Renal cortex interstitium (tissue), 11 donors: ENCODE measurements at regions not wholly inside any gene's neighbourhood (a gene's known extent, or its start where the extent isn't known, plus 50 kb on each side); places are given as distances from the start of the nearest gene placed in this dataset.

ENCODE experiments used
- DNase-seq, 11 donors: peaks; one replicate each; pipeline ENCODE4 v3.0.0-alpha.2; 2013; ENCODE audit warnings: low read depth in 9 of 11, low spot score in 4 of 11; ENCODE audit errors: extremely low read depth in 1 of 11

DNA sequence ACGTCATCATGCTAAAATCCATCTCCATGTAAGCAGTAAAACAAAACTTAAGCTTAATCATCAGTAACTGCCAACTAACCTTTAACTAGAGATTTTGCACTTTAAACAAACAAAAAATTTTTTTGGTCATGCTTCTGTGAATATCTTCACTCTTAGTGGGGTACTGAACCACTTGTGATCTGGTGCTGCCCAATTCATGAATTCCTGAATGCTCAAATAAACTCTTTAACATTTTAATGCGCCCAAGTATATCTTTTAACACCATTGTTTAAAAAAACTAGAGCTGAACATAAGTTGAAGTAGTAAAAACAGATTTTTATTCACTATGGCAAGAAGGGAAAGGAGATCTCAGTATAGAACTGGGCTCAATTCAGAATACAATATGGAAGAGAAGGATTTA, 196.9 kb upstream of the USP24 start:
- DNase-seq: no peak

DNA sequence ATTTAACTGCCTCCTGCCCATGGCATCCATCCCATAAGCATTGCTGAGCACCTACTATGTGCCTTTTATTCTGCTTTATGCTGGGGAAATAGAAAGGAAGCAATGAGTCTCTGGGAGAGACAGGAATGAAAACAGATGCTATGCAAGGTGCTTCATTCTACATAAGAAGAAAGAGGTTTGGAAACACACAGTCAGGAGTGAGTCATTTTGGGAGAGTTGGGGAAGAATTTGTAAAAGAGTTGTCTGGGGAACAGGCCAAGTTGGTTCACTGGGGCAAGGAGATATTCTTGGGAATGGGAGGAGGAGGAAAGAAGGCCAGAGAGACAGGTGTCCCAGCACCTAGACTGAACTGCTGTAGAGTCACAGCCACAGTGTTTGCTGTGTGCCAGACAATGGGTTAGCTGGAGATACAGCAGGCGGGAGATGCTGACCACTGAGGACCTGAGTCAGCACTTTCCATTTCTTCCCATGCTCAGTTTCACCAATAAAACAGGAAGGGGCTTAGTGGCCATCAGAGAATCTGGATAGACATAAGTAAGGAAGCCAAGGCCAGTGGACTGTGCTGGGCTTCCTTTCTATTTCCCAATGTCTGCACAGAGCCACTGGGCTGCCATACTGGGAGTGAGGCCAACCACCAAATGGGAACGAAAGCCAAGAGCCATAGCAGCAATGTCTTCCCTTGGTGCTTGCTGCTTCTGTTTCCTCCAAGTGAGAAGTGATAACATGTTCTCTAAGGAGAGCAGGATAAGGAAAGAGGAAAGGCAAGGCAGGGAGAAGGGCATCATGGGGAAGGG, 187.7 kb upstream of the USP24 start:
- DNase-seq: no peak

DNA sequence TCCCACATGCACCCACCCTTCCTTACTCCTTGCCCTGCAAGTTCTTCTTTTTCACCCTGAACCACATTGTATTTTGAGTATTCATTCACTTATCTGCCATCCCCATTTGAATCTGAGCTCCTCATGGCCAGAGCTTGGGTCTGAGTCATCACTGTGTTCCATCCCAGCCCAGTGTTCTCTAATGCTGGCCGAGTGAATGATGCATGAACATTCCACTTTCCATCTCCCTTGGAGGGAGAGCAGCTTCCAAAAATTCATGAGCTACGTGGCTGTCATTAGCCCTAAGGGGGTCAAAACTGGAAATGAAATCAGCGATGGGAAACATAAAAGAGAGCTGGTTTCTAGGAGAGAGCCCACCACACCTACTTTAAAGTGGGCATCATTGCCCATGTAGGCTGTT, 187.0 kb upstream of the USP24 start:
- no peak for DNase-seq

DNA sequence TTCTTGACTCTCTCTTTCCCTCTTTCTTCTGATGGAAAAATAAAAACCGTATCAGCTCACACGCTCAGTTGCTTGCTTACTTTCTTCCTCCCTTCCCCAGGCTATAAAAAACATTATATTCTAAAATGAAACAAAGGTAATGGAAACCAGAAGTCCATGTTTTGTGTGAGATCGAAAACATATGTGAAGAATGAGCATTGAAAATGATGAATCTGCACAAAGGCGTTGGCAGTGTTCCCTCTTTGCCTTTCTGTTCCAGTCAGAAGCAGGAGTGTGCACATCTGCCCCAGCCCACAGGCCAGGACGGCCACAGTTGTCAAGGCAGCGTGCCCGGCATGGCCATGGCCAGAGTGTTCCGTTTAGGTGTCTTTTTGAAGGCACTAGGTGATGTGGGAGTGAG, 185.3 kb upstream of the USP24 start:
- no peak for DNase-seq

DNA sequence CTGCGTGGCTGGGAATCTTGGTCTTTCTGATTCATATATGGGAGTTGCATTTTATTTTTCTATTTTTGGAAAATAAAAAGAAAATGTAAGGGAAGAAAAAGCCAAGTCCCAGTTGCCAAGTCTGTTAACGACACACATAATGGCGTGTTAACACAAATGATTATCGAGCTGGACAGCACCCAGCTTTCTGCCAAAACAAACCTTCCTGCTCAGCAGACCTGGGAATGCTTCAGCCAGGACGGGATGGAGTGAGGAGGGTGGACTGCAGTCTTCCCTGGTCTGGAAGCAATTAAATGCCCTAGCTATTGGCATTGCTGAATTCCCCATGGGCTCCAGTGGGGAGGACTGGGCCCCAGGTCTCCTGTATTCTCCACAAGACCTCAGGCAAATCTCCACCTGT, 184.2 kb upstream of the USP24 start:
- DNase-seq: no peak

DNA sequence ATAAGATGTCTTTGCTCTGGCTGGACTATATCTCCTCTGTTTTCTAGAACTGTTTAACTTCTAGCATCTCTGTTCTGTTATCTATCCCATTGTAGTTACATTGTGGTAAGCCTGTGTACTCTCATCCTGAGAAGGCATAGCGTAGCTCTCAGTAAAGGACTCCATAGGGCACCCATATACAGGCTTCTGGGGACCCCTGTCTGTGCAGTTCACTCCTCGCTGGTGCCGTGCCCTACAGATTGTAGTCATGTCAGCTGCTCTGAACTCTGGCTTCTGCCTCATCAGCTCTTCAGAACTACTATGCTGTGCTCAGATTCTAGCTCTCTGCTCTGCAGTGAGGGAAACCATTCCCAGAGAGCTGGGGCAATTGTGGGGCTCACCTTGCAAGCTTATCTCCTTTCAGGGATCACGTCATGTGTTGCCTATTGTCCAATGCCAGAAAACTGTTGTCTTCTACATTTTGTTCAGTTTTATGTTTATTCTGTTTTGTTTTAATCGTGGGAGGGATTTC, 181.3 kb upstream of the USP24 start:
- no peak for DNase-seq

DNA sequence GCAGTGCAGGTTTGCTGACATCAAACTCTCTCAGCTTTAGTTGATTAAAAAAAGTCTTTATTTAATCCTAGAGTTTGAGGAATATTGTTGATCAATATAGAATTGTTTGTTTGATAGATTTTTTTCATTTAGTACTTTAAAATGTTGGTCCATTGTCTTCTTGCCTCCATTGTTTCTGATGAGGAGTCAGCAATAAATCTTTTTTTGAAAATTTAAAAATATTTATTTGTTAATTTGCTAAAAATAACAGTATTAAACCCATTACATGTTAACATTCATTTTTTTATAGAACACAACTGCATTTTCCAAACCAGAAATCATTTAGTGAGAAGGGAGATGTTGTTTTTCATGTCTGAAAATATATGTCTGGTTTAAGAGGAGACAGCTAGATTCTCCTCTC, 173.8 kb upstream of the USP24 start:
- DNase-seq: no peak

DNA sequence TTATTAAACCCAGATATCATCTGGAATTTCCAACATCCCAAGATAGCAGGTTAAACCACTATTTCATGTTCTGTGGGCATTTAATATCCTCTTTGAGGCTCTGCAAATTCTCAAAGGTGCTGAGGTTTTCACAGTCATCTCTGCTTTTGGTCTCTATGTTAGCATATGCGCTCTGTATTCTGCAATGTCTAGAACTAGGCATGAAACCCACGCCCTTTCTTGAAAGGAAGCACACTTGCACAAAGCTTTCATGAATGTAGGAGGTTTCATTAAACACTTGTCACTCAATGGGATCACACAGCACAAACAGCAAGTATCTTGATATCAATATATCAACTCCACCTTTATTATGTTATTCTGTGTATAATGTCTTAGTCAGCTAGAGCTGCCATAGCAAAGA, 172.0 kb upstream of the USP24 start:
- DNase-seq: no peak

DNA sequence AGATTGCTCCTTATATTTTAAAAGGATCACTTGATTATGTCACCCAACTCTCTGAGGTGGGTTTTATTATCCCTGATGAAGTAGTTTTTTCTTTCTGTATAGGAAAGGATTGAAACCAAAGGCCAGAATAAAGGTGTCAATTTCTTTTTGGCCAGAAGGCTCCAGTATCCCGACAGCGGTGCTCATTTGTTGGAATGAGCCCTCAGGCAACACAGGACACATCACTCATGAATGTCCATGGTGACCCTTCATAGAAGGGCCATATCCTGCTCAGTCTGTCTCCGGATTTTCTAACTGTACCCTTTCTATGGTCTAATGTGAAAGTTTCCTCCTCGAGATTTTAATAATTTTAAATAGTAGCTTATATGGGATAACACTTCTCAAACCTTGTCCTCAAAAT, 171.3 kb upstream of the USP24 start:
- no peak for DNase-seq

DNA sequence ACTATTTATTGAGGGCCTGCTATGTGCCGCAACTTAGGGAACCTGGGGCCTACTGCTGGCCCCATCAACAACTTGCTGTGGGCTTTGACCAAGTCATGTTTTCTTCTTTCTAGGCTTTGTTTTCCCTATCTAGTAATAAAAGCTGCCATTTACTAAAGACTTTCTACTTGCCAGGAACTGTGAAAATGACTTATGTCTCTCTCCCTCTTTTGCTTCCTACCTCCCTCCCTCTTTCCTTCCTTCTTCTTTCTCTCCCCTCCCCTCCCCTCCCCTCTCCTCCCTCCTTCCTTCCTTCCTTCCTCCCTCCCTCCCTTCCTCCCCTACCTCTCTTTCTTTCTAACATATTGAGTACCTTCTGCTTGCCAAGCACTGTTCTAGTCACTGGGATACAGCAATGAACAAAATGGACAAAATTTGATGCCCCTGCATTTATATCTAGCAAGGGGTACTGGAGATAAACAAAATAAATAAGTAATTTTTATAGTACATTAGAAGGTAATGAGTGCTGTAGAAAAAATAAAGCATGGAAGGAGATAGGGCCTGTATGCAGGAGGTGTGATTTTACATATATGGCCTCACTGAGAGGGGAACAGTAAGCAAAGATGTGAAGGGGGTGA, 170.3 kb upstream of the USP24 start:
- no peak for DNase-seq

DNA sequence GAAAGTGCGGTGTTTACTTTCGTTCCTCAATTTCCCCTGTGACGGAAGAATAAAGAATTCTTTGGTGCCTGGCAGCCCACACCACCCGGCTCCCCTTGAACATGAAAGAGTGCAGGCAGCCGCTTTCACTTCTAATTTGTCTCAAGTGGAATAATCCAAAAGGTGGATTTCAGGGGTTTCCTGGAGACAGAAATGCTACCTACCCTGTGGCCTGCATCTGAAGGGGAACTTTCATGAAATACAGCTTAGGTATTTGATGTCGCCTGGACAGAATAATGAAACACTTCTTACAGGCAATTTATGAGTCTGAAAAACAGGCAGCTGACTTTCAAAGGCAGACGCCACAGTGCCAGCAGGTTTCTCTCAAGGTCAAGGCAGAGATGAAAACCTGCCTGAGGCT, 169.5 kb upstream of the USP24 start:
- DNase-seq: peak in 4 of 11 donors; percentile 15 to 37 (median 22)

DNA sequence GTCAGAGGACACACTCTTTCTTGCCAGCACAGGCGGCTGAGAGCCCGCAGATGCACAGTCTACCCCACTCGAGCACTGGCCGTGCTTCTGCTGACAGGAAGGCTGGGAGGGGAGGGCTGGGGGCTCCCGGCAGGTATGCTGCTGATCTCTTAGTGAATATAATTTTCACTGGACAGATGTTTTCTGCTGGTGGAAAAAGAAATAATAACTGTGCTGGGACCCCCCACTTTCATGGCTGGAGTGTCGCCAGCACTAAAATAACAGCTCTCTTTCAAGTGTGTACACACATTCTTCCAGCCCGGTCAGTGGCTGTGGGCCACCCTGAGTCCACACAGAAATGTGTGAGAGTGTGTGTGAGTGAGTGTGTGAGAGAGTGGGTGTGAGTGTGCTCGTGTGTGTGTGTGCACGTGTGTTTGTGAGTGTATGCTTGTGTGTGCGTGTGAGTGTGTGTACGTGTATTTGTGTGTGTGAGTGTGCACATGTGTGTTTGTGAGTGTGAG, 167.7 kb upstream of the USP24 start:
- DNase-seq: no peak

DNA sequence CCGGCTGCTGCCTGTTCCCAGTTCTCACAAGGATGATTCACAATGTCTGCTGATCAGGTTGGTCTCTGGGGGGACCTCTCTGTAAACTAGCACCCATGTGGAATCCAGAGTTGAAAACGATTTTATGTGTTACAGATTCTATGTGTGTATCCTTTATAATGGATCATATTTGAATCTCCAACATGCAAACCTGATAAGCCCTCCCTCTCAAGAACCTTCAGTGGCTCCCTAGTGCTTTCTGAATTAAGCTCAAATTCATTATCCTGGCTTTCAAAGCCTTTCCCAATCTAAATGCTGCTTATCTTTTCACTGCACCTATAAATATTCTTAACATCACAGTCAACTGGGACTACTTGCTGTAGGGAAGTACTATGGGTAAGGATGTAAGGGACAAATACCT, 166.8 kb upstream of the USP24 start:
- no peak for DNase-seq

DNA sequence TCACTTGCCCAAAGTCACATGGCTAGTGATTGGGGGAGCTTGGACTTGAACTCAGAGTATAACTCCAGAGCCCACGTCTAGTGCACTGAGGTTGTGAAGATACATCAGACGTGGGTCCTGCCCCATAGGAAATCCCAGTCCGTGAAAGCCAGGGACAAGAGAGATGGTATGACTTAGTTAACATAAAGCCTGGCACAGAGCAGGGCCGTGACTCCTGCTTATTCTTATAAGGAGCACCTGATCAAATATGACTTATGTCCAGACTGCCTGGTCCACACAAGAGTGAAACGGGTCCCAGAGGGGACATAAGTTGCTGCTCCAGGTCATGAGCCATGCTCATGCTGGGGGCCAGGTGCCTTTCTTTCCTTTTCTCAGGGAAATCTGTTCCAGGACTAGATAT, 166.3 kb upstream of the USP24 start:
- DNase-seq: no peak

DNA sequence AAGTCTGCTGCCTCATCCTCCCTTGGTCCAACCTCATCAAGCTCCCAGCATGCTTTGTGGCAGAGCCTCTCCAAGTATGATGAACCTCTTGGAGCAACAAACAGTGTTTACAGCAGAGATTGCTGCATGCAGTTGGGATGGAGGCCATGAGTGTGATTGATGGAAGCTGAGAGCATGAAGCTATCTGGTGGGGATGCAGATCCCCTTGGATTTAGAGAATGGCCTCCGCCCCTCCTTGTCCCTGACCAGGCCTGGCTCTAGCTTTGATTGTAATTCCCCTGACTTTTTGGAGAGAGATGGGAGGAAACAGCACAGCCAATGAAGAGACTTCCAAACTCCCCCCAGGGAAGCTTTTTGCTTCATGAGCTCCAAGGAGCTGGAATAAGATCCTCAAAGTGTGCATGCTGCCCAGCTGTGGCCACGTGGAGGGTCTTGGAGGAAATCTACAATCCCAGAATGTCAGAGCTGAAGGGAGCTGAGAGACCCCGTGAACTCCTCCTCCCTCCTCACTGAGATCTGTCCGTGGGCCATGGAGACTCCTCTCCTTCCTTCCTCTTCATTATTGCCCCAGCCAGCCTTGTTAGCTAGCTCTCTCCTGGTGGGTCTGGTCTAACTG, 165.3 kb upstream of the USP24 start:
- no peak for DNase-seq

DNA sequence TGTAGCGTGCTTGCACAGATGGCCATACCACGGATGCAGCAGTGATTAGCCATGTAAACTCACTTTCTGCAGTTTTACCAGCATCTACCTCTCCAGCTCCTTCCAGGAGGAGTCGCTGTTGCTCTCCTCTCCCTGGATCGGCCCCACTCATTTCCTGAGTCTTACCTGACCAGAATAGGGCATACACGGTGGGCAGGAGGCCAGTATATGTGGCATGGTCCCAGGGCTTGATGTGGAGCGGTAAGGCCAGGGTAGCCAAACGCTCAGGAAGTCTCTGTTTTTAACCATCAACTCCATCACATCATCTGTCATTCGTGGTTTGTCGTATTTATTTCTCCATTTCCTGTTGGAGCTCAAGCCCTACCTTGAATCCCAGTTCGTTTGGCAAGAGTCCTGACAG, 163.4 kb upstream of the USP24 start:
- peak in 8 of 11 donors; percentile 23 to 52 (median 36) for DNase-seq

DNA sequence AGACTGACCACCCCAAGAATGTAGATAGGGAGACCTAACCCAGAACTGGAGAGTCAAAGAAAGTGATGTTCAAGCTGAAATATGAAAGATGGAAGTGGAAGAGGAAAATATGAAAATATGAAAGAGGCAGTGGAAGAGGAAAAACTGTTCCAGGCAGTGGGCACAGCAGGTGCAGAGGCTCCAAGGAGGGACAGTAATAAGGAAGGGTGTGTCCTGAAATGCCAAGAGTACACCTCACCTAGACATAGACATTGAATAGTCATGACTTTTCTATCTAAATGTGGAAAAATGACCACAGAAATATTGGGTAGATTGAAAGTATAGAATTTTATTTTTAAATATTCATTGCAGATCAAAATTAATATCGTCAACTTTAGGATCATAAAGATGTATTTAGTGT, 161.7 kb upstream of the USP24 start:
- no peak for DNase-seq

DNA sequence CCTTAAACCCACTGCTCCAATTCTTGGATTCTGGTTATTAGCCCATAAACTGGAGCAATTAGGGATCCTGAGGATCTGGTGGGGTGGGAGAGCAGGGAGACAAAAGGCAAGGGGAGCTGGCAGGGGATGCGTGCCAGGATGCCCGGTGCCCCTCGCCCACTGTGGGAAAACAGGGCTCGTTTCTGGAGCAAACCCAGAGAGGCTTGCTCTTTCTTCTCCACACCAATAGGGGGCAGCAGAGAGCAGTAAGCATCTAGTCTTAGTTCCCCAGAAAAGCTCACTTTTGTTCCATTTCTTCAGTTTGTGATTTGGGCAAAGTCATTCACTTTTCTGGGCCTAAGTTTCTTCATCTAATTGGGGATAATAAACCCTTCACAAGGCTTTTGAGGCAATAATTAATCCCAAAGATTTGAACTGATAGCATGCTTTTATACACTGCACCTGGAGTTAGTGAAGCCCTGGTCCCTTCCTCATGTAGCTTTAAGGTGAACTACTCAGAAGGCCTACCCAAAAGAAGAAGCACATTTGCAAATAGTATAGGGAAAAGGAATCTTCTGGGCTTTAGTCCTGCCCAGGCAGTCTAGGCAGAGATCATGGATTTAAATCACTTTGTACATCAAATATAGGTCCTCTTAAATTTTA, 160.6 kb upstream of the USP24 start:
- DNase-seq: peak in 8 of 11 donors; percentile 30 to 51 (median 42)

DNA sequence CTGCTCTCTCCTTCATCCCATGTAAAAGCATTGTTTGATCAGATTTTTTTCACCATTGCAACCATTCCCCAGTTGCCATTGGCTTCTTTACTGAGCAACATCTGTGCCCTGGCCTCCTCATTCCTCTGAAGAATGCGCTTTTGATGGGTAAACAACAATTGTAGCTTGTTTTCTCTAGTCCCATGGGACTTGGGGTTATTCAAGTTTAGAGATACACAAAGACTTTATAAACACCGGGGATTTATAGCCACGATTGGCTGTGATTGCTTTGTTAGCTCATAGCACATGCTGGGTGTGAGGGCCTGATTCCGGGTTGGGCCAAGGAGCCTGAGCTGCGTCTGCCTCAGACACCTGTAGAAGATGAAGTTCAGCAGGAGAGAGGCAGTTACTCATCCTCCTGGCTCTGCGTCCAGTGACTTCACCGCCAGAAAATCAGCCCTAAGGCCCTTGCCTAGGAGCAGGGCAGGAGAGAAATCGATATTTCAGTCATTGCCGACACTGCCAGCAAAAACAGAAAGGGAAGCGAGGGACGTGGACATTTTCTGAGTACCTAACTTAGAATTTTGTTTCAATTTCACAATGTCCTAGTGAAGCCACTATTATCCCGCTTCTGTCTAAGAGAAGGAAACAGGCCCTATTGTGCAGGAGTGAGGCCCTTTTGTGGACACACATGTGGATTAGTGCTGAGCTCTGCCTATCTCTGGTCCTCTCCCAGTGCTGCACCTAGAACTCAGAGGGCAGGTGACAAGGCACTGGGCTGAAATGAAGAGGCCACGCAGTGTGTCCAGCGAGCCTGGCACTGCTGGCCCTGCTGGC, 159.8 kb upstream of the USP24 start:
- no peak for DNase-seq
